HG02884 (cell line): ENCODE measurements at regions not wholly inside any gene's neighbourhood (a gene's known extent, or its start where the extent isn't known, plus 50 kb on each side); places are given as distances from the start of the nearest gene placed in this dataset.
"Not testable (repeated sequence)": the region's sequence is repeated elsewhere in the genome, so short reads cannot be mapped to it uniquely, and the experiment has no call there.

Experiments used
- ATAC-seq: cut with Tn5 transposase; IDR thresholded peaks from one replicate; pipeline ENCODE4 v1.9.1; 2021; ENCODE audit warnings: mild to moderate bottlenecking, moderate library complexity; ENCODE audit not compliant: unreplicated experiment

GRCh38 chr18:39188278-39188677 is 1622.7 kb upstream of the CELF4 start:
- no peak for ATAC-seq

- ATAC-seq: no peak
Observed at GRCh38 chr18:39186008-39186407, 1620.4 kb upstream of the CELF4 start.

GRCh38 chr18:39184176-39184575 is 1618.6 kb upstream of the CELF4 start:
- no peak for ATAC-seq

- no peak for ATAC-seq
Observed at GRCh38 chr18:39178166-39178565, 1612.6 kb upstream of the CELF4 start.

- no peak for ATAC-seq
Observed at GRCh38 chr18:39172695-39173421, 1607.3 kb upstream of the CELF4 start.

GRCh38 chr18:39168723-39169122 is 1603.1 kb upstream of the CELF4 start:
- ATAC-seq: no peak

GRCh38 chr18:39167990-39168389 is 1602.4 kb upstream of the CELF4 start:
- ATAC-seq: no peak

GRCh38 chr18:39166776-39167175 is 1601.2 kb upstream of the CELF4 start:
- no peak for ATAC-seq

GRCh38 chr18:39162013-39162827 is 1596.6 kb upstream of the CELF4 start:
- ATAC-seq: no peak

- no peak for ATAC-seq
Observed at GRCh38 chr18:39149211-39149806, 1583.7 kb upstream of the CELF4 start.

GRCh38 chr18:39134255-39134654 is 1568.7 kb upstream of the CELF4 start:
- ATAC-seq: no peak

- not testable (repeated sequence) for ATAC-seq
Observed at GRCh38 chr18:39127538-39127937, 1561.9 kb upstream of the CELF4 start.

- ATAC-seq: no peak
Observed at GRCh38 chr18:39113790-39114189, 1548.2 kb upstream of the CELF4 start.

- no peak for ATAC-seq
Observed at GRCh38 chr18:39105104-39105503, 1539.5 kb upstream of the CELF4 start.

GRCh38 chr18:39072970-39073369 is 1507.4 kb upstream of the CELF4 start:
- no peak for ATAC-seq

- ATAC-seq: no peak
Observed at GRCh38 chr18:39062426-39062825, 1496.8 kb upstream of the CELF4 start.

- no peak for ATAC-seq
Observed at GRCh38 chr18:39058386-39059000, 1492.9 kb upstream of the CELF4 start.

GRCh38 chr18:39057423-39058064 is 1491.9 kb upstream of the CELF4 start:
- no peak for ATAC-seq

GRCh38 chr18:39053571-39053970 is 1488.0 kb upstream of the CELF4 start:
- no peak for ATAC-seq

GRCh38 chr18:39051013-39051412 is 1485.4 kb upstream of the CELF4 start:
- ATAC-seq: no peak

- no peak for ATAC-seq
Observed at GRCh38 chr18:39039813-39040212, 1474.2 kb upstream of the CELF4 start.
